PFSK-1 (cell line): ENCODE measurements at regions not wholly inside any gene's neighbourhood (a gene's known extent, or its start where the extent isn't known, plus 50 kb on each side); places are given as distances from the start of the nearest gene placed in this dataset.

Source experiments
- FOXP2 ChIP-seq: optimal IDR thresholded peaks from 2 replicates; pipeline ENCODE3; 2011; ENCODE audit warnings: borderline replicate concordance, control low read depth, inconsistent platforms; ENCODE audit not compliant: insufficient read depth; ENCODE audit errors: extremely low read length, extremely low read depth
- POLR2AphosphoS5 ChIP-seq: IDR thresholded peaks from 2 replicates; pipeline ENCODE4 v1.6.1; 2012; ENCODE audit warnings: low read depth, mild to moderate bottlenecking, control low read depth, low read length, moderate library complexity
- SIN3A ChIP-seq: IDR thresholded peaks from 2 replicates; pipeline ENCODE4 v1.6.1; 2012; ENCODE audit warnings: mild to moderate bottlenecking, low read length, moderate library complexity, borderline replicate concordance; ENCODE audit not compliant: insufficient read depth
- TAF1 ChIP-seq: IDR thresholded peaks from 2 replicates; pipeline ENCODE4 v1.6.1; 2012; ENCODE audit warnings: low read length, control low read depth, borderline replicate concordance; ENCODE audit not compliant: insufficient read depth
- TF ChIP-seq, protein P1 (sequence below), 2 experiments: IDR thresholded peaks; 2 replicates each; pipeline versions ENCODE4 v1.6.1 to v1.8.0; 2011 to 2012; ENCODE audit warnings: low read depth in 2 of 2, low read length in 2 of 2, control low read depth in 1 of 2, inconsistent platforms in 1 of 2, mild to moderate bottlenecking in 1 of 2, moderate library complexity in 1 of 2; ENCODE audit not compliant: insufficient read depth in 1 of 2

DNA sequence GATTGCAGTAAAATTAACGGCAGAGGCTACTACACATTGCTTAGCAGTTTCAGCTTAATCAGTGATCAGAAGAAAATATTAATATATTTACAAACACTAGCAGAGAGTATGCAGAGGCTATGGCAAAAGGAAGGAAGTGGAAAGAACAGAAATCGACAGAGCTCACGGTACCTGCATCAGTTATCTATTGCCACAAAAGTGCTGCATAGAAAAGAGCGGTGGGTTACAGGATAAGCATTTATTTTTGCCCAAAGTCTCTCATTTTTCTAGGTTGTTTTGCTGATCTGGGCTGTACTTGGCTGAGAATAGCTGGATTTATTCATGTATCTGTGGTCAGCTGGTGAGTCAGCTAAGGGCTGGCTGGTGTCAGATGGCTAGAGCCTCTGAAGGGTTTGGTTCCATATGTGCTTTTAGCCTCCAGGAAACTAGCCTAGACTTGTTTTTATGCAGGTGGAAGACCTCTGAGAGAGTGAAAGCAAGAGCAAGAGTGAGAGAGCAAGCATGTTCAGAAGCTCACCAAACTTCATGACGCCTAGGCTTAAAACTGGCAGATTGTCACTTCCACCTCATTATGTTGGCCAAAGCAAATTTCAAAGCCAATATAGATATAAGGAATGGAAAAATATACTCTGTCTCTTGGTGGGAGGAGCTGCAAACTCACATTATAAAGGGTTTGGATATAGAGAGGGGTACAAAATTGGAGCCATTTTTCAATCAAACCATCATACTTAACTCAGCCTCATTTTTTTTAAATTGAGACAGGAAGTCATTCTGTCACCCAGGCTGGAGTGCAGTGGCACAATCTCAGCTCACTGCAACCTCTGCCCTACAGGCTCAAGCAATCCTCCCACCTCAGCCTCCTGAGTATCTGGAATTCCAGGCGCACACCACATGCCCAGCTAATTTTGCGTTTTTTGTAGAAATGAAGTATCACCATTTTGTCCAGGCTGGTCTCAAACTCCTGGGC lies 153.2 kb upstream of the RPL34 start:
- TF ChIP-seq POLR2AphosphoS5 (no peak), TAF1 (no peak), SIN3A (no peak), FOXP2 (no peak)
- TF ChIP-seq, protein P1, sequence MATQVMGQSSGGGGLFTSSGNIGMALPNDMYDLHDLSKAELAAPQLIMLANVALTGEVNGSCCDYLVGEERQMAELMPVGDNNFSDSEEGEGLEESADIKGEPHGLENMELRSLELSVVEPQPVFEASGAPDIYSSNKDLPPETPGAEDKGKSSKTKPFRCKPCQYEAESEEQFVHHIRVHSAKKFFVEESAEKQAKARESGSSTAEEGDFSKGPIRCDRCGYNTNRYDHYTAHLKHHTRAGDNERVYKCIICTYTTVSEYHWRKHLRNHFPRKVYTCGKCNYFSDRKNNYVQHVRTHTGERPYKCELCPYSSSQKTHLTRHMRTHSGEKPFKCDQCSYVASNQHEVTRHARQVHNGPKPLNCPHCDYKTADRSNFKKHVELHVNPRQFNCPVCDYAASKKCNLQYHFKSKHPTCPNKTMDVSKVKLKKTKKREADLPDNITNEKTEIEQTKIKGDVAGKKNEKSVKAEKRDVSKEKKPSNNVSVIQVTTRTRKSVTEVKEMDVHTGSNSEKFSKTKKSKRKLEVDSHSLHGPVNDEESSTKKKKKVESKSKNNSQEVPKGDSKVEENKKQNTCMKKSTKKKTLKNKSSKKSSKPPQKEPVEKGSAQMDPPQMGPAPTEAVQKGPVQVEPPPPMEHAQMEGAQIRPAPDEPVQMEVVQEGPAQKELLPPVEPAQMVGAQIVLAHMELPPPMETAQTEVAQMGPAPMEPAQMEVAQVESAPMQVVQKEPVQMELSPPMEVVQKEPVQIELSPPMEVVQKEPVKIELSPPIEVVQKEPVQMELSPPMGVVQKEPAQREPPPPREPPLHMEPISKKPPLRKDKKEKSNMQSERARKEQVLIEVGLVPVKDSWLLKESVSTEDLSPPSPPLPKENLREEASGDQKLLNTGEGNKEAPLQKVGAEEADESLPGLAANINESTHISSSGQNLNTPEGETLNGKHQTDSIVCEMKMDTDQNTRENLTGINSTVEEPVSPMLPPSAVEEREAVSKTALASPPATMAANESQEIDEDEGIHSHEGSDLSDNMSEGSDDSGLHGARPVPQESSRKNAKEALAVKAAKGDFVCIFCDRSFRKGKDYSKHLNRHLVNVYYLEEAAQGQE (IDR thresholded peaks at IDR 0.05; ENCODE audit: insufficient read depth in 1 of 2, low read depth in 2 of 2, low read length in 2 of 2), result no peak
